ENCODE measurements at regions not wholly inside any gene's neighbourhood (a gene's known extent, or its start where the extent isn't known, plus 50 kb on each side); places are given as distances from the start of the nearest gene placed in this dataset.

DNA sequence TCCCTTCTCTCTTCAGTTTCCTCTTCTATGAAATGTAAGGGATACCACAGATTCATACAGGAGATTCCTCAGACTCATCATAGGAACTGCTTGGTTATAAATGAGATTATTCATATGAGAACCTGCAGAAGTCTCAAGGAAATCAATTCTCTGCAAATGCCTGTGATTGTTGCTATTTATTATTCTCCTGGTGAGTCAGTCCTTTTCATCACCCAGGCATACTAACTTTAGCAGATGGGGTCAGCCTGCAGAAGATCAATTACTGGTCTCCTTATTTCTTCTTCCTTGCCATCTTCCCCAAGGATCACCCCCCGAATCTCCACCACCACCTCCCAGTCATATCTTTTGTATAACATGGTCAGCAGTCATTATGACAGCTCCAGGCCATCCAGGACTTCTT is 53.8 kb upstream of the DCP1A start:
- no peak overlapping the region for H3K56ac ChIP-seq (ENCODE audit: low read length)
- no peak for DNase-seq
- no peak overlapping the region for H3K23ac ChIP-seq (ENCODE audit: low read length)
- H3K36me3 ChIP-seq (ENCODE audit: control insufficient read depth, insufficient read depth, low read length): no peaks in the 10 kb centered on the region
- no peak overlapping the region for H3K27ac ChIP-seq (ENCODE audit: low read depth, low read length)
- H4K5ac ChIP-seq (ENCODE audit: low read length): no peak overlapping the region
- H3K4me1 ChIP-seq (ENCODE audit: control insufficient read depth, low read depth, low read length): no peaks in the 10 kb centered on the region
- no peak overlapping the region for H2BK120ac ChIP-seq (ENCODE audit: low read depth, low read length)
- no peak overlapping the region for H2AK5ac ChIP-seq (ENCODE audit: low read length)
- H2BK5ac ChIP-seq (ENCODE audit: low read length): no peak overlapping the region
- H3K4me3 ChIP-seq (ENCODE audit: low read length): no peak overlapping the region
- H2BK15ac ChIP-seq (replicated peaks; ENCODE audit: low read depth): no peak overlapping the region
- no peak overlapping the region for H4K8ac ChIP-seq (ENCODE audit: low read depth, low read length)
- no peak overlapping the region for H3K4ac ChIP-seq (ENCODE audit: low read depth, low read length)
- H3K79me1 ChIP-seq (ENCODE audit: low read length): no peaks in the 10 kb centered on the region
- H3K4me2 ChIP-seq (ENCODE audit: low read length): no peak overlapping the region
- no CpG with 5 or more reads among the region's 1 CpG for whole genome bisulfite sequencing (ENCODE audit: extremely low coverage, insufficient coverage, low lambda C conversion rate)
- H3K18ac ChIP-seq (ENCODE audit: low read length): no peak overlapping the region
- no peaks in the 10 kb centered on the region for H3K27me3 ChIP-seq (ENCODE audit: insufficient read depth, low read length, poor library complexity)
- H3K79me2 ChIP-seq (ENCODE audit: control insufficient read depth, insufficient read depth, low read length): no peaks in the 10 kb centered on the region
- H3K9ac ChIP-seq (ENCODE audit: low read length): no peak overlapping the region

DNA sequence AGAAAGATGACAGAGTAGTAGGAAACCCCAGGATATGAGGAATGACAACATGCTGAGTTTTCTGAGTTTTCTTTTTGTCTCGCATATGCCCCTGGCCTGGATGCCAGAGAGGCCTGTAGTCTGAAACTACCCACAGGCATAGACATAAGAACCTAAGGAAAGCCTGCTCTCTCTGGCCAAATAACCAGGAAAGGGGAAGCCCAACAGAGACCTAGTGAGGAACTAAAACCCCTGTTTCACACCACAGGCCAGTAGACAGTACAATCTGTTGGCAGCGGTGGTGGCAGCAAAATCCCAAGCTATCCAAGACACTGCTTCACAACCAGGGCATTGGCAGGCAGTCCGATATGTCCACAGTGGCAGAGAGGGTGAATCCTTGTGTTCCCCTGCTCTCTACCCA is 55.0 kb upstream of the DCP1A start:
- H4K8ac ChIP-seq (ENCODE audit: low read depth, low read length): no peak overlapping the region
- H2AK5ac ChIP-seq (ENCODE audit: low read length): no peak overlapping the region
- no peak overlapping the region for H3K4me3 ChIP-seq (ENCODE audit: low read length)
- no peak overlapping the region for H3K27ac ChIP-seq (ENCODE audit: low read depth, low read length)
- no peak overlapping the region for H2BK15ac ChIP-seq (replicated peaks; ENCODE audit: low read depth)
- H3K4ac ChIP-seq (ENCODE audit: low read depth, low read length): no peak overlapping the region
- no peak overlapping the region for H3K18ac ChIP-seq (ENCODE audit: low read length)
- H3K4me2 ChIP-seq (ENCODE audit: low read length): no peak overlapping the region
- no peak overlapping the region for H2BK5ac ChIP-seq (ENCODE audit: low read length)
- no peaks in the 10 kb centered on the region for H3K36me3 ChIP-seq (ENCODE audit: control insufficient read depth, insufficient read depth, low read length)
- no peaks in the 10 kb centered on the region for H3K79me1 ChIP-seq (ENCODE audit: low read length)
- H4K5ac ChIP-seq (ENCODE audit: low read length): no peak overlapping the region
- H3K56ac ChIP-seq (ENCODE audit: low read length): no peak overlapping the region
- H3K27me3 ChIP-seq (ENCODE audit: insufficient read depth, low read length, poor library complexity): no peaks in the 10 kb centered on the region
- H3K23ac ChIP-seq (ENCODE audit: low read length): no peak overlapping the region
- no peak overlapping the region for H2BK120ac ChIP-seq (ENCODE audit: low read depth, low read length)
- no peaks in the 10 kb centered on the region for H3K79me2 ChIP-seq (ENCODE audit: control insufficient read depth, insufficient read depth, low read length)
- no peak overlapping the region for H3K9ac ChIP-seq (ENCODE audit: low read length)
- no peaks in the 10 kb centered on the region for H3K4me1 ChIP-seq (ENCODE audit: control insufficient read depth, low read depth, low read length)
- no peak for DNase-seq
- WGBS (ENCODE audit: extremely low coverage, insufficient coverage, low lambda C conversion rate): no CpG with 5 or more reads among the region's 3 CpGs

DNA sequence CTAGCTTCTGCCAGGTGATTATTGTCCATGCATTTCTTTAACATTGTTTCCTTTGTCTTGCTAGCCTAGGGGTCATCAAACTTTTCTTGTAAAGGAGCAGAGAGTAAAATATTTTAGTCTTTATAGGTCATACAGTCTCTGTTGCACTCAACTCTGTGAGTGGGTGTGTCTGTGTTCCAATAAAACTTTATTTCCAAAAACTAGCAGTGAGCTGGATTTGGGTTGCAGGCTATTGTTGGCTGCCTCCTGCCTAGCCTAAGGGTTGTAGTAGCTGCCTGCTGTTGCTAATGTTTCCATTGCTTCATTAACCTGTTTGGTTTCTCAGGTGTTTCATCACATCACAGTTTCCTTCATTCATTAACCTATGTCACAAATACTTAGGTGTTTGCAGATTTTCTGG is 64.0 kb upstream of the DCP1A start:
- no peak overlapping the region for H3K4ac ChIP-seq (ENCODE audit: low read depth, low read length)
- no peak overlapping the region for H3K56ac ChIP-seq (ENCODE audit: low read length)
- no peak overlapping the region for H3K4me2 ChIP-seq (ENCODE audit: low read length)
- no peaks in the 10 kb centered on the region for H3K36me3 ChIP-seq (ENCODE audit: control insufficient read depth, insufficient read depth, low read length)
- no peak overlapping the region for H2BK120ac ChIP-seq (ENCODE audit: low read depth, low read length)
- no peak overlapping the region for H2AK5ac ChIP-seq (ENCODE audit: low read length)
- H3K23ac ChIP-seq (ENCODE audit: low read length): no peak overlapping the region
- no peak overlapping the region for H2BK5ac ChIP-seq (ENCODE audit: low read length)
- H4K5ac ChIP-seq (ENCODE audit: low read length): no peak overlapping the region
- no peaks in the 10 kb centered on the region for H3K79me2 ChIP-seq (ENCODE audit: control insufficient read depth, insufficient read depth, low read length)
- H4K8ac ChIP-seq (ENCODE audit: low read depth, low read length): no peak overlapping the region
- H3K27ac ChIP-seq (ENCODE audit: low read depth, low read length): no peak overlapping the region
- no peaks in the 10 kb centered on the region for H3K27me3 ChIP-seq (ENCODE audit: insufficient read depth, low read length, poor library complexity)
- no peak overlapping the region for H3K4me3 ChIP-seq (ENCODE audit: low read length)
- H2BK15ac ChIP-seq (replicated peaks; ENCODE audit: low read depth): no peak overlapping the region
- no peak overlapping the region for H3K9ac ChIP-seq (ENCODE audit: low read length)
- no peaks in the 10 kb centered on the region for H3K79me1 ChIP-seq (ENCODE audit: low read length)
- no peaks in the 10 kb centered on the region for H3K4me1 ChIP-seq (ENCODE audit: control insufficient read depth, low read depth, low read length)
- DNase-seq: no peak
- H3K18ac ChIP-seq (ENCODE audit: low read length): no peak overlapping the region

DNA sequence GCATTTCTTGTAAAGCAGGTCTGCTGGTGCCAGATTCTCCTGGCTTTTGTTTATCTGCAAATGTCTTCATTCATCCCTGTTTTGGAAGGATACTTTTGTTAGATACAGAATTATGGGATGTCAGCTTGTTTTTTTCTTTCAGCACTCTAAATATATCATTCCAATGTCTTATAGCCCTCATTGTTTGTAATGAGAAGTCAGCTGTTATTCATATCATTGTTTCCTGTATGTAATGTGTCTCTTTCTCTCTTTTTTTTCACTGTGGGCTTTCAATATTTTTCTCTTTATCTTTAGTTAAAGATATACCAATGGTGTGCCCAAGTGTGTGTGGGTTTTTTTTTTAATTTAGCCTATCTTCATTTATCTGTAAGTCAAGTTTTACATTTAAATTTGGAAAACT is 65.6 kb upstream of the DCP1A start:
- H3K79me2 ChIP-seq (ENCODE audit: control insufficient read depth, insufficient read depth, low read length): no peaks in the 10 kb centered on the region
- H3K4ac ChIP-seq (ENCODE audit: low read depth, low read length): no peak overlapping the region
- no peak overlapping the region for H3K23ac ChIP-seq (ENCODE audit: low read length)
- H2BK5ac ChIP-seq (ENCODE audit: low read length): no peak overlapping the region
- H3K56ac ChIP-seq (ENCODE audit: low read length): no peak overlapping the region
- DNase-seq: no peak
- H3K36me3 ChIP-seq (ENCODE audit: control insufficient read depth, insufficient read depth, low read length): no peaks in the 10 kb centered on the region
- no peaks in the 10 kb centered on the region for H3K27me3 ChIP-seq (ENCODE audit: insufficient read depth, low read length, poor library complexity)
- H3K4me3 ChIP-seq (ENCODE audit: low read length): no peak overlapping the region
- no peak overlapping the region for H4K5ac ChIP-seq (ENCODE audit: low read length)
- no peak overlapping the region for H4K8ac ChIP-seq (ENCODE audit: low read depth, low read length)
- H2AK5ac ChIP-seq (ENCODE audit: low read length): no peak overlapping the region
- no peak overlapping the region for H3K18ac ChIP-seq (ENCODE audit: low read length)
- H3K4me2 ChIP-seq (ENCODE audit: low read length): no peak overlapping the region
- H3K4me1 ChIP-seq (ENCODE audit: control insufficient read depth, low read depth, low read length): no peaks in the 10 kb centered on the region
- no peak overlapping the region for H2BK120ac ChIP-seq (ENCODE audit: low read depth, low read length)
- no peak overlapping the region for H3K27ac ChIP-seq (ENCODE audit: low read depth, low read length)
- H2BK15ac ChIP-seq (replicated peaks; ENCODE audit: low read depth): no peak overlapping the region
- H3K9ac ChIP-seq (ENCODE audit: low read length): no peak overlapping the region
- H3K79me1 ChIP-seq (ENCODE audit: low read length): no peaks in the 10 kb centered on the region

DNA sequence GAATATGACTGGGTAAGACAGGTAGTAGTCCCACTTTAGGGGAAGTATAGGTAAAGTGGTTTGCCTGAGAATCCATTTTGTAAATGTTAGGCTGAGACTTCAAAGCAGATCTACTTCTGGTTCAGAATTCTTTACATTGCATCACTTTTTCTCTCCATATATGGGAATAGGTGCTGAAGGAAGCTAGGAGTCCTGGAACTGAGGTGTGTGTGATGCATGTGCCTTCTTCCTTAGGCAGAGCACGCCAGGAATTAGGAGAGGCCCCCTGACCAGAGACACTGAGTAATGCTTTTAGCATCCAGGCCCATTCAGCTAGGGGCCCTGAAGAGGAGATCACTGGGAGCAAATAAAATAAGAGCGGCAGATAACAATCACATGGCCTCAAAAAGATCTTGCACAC is 69.2 kb upstream of the DCP1A start:
- Histone ChIP-seq H3K4me2 (ENCODE audit: low read length) (no peak overlapping the region), H3K9ac (ENCODE audit: low read length) (no peak overlapping the region), H4K5ac (ENCODE audit: low read length) (no peak overlapping the region), H4K8ac (ENCODE audit: low read depth, low read length) (no peak overlapping the region), H3K36me3 (ENCODE audit: control insufficient read depth, insufficient read depth, low read length) (no peaks in the 10 kb centered on the region), H2BK120ac (ENCODE audit: low read depth, low read length) (no peak overlapping the region), H3K27ac (ENCODE audit: low read depth, low read length) (no peak overlapping the region), H3K79me1 (ENCODE audit: low read length) (no peaks in the 10 kb centered on the region), H3K56ac (ENCODE audit: low read length) (no peak overlapping the region), H2BK15ac (replicated peaks; ENCODE audit: low read depth) (no peak overlapping the region), H3K4me1 (ENCODE audit: control insufficient read depth, low read depth, low read length) (no peaks in the 10 kb centered on the region), H3K27me3 (ENCODE audit: insufficient read depth, low read length, poor library complexity) (no peaks in the 10 kb centered on the region), H3K4ac (ENCODE audit: low read depth, low read length) (no peak overlapping the region), H3K18ac (ENCODE audit: low read length) (no peak overlapping the region), H3K4me3 (ENCODE audit: low read length) (no peak overlapping the region), H3K79me2 (ENCODE audit: control insufficient read depth, insufficient read depth, low read length) (no peaks in the 10 kb centered on the region), H2BK5ac (ENCODE audit: low read length) (no peak overlapping the region), H3K23ac (ENCODE audit: low read length) (no peak overlapping the region), H2AK5ac (ENCODE audit: low read length) (no peak overlapping the region)
- WGBS (ENCODE audit: extremely low coverage, insufficient coverage, low lambda C conversion rate): no CpG with 5 or more reads among the region's 2 CpGs
- DNase-seq: peak; percentile 74

DNA sequence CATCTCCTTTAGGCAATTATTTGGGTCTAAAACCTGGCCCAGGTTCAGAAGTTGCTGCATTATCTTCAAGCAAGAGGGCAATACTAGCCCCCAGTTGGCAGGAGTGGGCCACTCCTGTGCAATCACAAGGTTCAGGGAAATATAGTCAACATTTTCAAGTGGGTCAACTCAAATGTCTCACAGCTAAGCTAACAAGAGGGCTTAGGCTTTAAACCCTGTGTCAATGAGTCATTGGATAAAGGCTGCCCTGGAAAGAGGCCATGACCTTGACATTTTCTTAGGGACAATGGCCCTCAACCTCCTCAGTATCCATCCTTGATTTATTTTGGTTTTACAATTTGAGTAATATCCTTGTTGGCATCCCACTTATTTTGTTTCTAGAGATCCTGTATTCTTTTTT is 73.5 kb upstream of the DCP1A start:
- no peak overlapping the region for H2BK5ac ChIP-seq (ENCODE audit: low read length)
- no peaks in the 10 kb centered on the region for H3K36me3 ChIP-seq (ENCODE audit: control insufficient read depth, insufficient read depth, low read length)
- no peak for DNase-seq
- no peak overlapping the region for H3K56ac ChIP-seq (ENCODE audit: low read length)
- H3K4me3 ChIP-seq (ENCODE audit: low read length): no peak overlapping the region
- no peaks in the 10 kb centered on the region for H3K79me2 ChIP-seq (ENCODE audit: control insufficient read depth, insufficient read depth, low read length)
- no peak overlapping the region for H4K5ac ChIP-seq (ENCODE audit: low read length)
- no peaks in the 10 kb centered on the region for H3K27me3 ChIP-seq (ENCODE audit: insufficient read depth, low read length, poor library complexity)
- H3K4ac ChIP-seq (ENCODE audit: low read depth, low read length): no peak overlapping the region
- H3K4me2 ChIP-seq (ENCODE audit: low read length): no peak overlapping the region
- no peak overlapping the region for H4K8ac ChIP-seq (ENCODE audit: low read depth, low read length)
- H3K27ac ChIP-seq (ENCODE audit: low read depth, low read length): no peak overlapping the region
- H2BK15ac ChIP-seq (replicated peaks; ENCODE audit: low read depth): no peak overlapping the region
- no peak overlapping the region for H2BK120ac ChIP-seq (ENCODE audit: low read depth, low read length)
- H3K4me1 ChIP-seq (ENCODE audit: control insufficient read depth, low read depth, low read length): no peaks in the 10 kb centered on the region
- no peak overlapping the region for H3K18ac ChIP-seq (ENCODE audit: low read length)
- H3K23ac ChIP-seq (ENCODE audit: low read length): no peak overlapping the region
- H2AK5ac ChIP-seq (ENCODE audit: low read length): no peak overlapping the region
- H3K79me1 ChIP-seq (ENCODE audit: low read length): no peaks in the 10 kb centered on the region
- H3K9ac ChIP-seq (ENCODE audit: low read length): no peak overlapping the region
